A673 (cell line): ENCODE measurements at regions not wholly inside any gene's neighbourhood (a gene's known extent, or its start where the extent isn't known, plus 50 kb on each side); places are given as distances from the start of the nearest gene placed in this dataset.

ENCODE experiments used
- EZH2 ChIP-seq: fragments of 200-600 bp; sonication (generic); IDR thresholded peaks from 2 replicates; pipeline ENCODE4 v1.6.1; 2017; ENCODE audit warnings: borderline replicate concordance, low read depth, mild to moderate bottlenecking, mixed read lengths, antibody characterized with exemption, low read length; ENCODE audit not compliant: poor library complexity, severe bottlenecking
- TF ChIP-seq, protein P1 (sequence below): fragments of 300-800, 200-600 bp; sonication (generic); conservative IDR thresholded peaks from 2 replicates; pipeline ENCODE4 v1.5.1; 2017; ENCODE audit warnings: low read depth, mild to moderate bottlenecking, antibody characterized with exemption, low read length, moderate library complexity, mixed read lengths

DNA sequence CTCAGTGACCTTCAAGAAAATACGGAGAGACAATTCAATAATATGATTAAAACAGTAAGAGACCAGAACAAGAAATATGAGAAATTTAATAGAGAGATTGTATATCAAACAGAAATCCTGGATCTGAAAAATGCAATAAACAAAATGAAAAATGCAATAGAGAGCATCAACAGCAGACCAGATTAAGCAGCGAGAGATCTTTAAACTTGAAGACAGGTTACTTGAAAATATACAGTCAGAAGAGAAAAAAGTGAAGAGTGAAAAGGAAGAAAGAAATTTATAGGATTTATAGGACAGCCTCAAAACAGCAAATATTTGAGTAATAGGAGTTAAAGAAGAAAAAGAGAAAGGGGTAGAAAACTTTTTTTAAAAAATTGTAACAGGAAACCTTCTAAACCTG lies 813.9 kb upstream of the GRM7 start:
- TF ChIP-seq, protein P1, sequence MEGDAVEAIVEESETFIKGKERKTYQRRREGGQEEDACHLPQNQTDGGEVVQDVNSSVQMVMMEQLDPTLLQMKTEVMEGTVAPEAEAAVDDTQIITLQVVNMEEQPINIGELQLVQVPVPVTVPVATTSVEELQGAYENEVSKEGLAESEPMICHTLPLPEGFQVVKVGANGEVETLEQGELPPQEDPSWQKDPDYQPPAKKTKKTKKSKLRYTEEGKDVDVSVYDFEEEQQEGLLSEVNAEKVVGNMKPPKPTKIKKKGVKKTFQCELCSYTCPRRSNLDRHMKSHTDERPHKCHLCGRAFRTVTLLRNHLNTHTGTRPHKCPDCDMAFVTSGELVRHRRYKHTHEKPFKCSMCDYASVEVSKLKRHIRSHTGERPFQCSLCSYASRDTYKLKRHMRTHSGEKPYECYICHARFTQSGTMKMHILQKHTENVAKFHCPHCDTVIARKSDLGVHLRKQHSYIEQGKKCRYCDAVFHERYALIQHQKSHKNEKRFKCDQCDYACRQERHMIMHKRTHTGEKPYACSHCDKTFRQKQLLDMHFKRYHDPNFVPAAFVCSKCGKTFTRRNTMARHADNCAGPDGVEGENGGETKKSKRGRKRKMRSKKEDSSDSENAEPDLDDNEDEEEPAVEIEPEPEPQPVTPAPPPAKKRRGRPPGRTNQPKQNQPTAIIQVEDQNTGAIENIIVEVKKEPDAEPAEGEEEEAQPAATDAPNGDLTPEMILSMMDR: no peak
- TF ChIP-seq EZH2: no peak
